Duodenal mucosa (tissue), 2 donors: ENCODE measurements at regions not wholly inside any gene's neighbourhood (a gene's known extent, or its start where the extent isn't known, plus 50 kb on each side); places are given as distances from the start of the nearest gene placed in this dataset.

ENCODE experiments used
- H3K27ac ChIP-seq: one replicate; pipeline ENCODE4 v1.7.0; 2013; ENCODE audit warnings: low read depth, low read length
- H3K27me3 ChIP-seq, 2 donors: one replicate each; pipeline ENCODE4 v1.7.0; 2013; ENCODE audit warnings: low read length in 2 of 2, control low read depth in 1 of 2; ENCODE audit not compliant: insufficient read depth in 2 of 2, control insufficient read depth in 1 of 2
- H3K36me3 ChIP-seq, 2 donors: one replicate each; pipeline ENCODE4 v1.7.0; 2013; ENCODE audit warnings: low read length in 2 of 2, control low read depth in 1 of 2; ENCODE audit not compliant: insufficient read depth in 2 of 2, control insufficient read depth in 1 of 2
- H3K4me1 ChIP-seq, 2 donors: one replicate each; pipeline ENCODE4 v1.7.0; 2013; ENCODE audit warnings: low read length in 2 of 2, control low read depth in 1 of 2; ENCODE audit not compliant: insufficient read depth in 2 of 2, control insufficient read depth in 1 of 2
- H3K4me3 ChIP-seq, 2 donors: one replicate each; pipeline ENCODE4 v1.7.0; 2013; ENCODE audit warnings: low read length in 2 of 2, low read depth in 1 of 2
- H3K9ac ChIP-seq, 2 donors: one replicate each; pipeline ENCODE4 v1.7.0; 2013; ENCODE audit warnings: low read length in 2 of 2, low read depth in 1 of 2
- H3K9me3 ChIP-seq, 2 donors: one replicate each; pipeline ENCODE4 v1.7.0; 2013; ENCODE audit warnings: low read length in 2 of 2, control low read depth in 1 of 2; ENCODE audit not compliant: control insufficient read depth in 1 of 2

DNA sequence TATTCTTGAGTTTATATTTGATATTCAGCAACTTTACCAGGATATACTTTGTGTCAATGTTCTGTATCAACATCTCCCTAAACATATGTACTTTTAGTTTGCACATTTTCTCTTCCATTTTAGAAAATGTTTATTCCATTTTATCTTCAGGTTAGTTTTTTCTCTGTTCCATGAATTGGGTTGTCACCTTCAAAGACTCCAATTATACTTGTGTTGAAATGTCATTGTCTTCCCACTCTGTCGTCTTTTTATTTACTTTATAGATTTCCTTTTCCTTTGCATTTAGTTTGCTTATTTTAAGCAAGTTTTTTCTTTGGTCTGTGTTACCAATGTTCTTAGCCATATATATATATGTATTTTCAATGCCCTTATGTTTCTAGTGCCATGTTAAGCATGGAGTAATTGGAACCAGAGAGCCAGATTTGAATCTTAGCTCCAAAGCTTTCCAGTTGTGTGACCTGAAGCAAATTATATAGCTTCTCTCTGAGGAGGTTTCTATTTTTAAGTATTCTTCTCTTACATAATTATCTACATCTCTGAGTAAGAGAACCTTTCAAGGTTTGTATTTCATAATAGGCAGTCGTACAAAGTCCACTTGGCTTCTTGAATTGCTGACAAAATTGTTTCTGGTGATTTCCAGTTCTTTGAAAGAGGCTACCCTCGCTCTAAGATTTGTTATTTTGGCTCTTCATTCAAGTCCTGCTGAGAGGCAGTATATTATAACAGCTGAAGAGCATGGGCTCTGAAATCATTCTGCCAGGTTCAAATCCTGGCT lies 85.8 kb upstream of the DYRK2 start:
- Histone ChIP-seq H3K36me3 (no peaks in the 10 kb centered on the region), H3K9ac (no peak overlapping the region), H3K27ac (no peak overlapping the region), H3K9me3 (peaks cover 0 to 8% of the 10 kb centered on the region in 2 donors), H3K4me3 (no peak overlapping the region), H3K27me3 (no peaks in the 10 kb centered on the region), H3K4me1 (peaks cover 7 to 11% of the 10 kb centered on the region in 2 donors)

- peaks cover 0 to 8% of the 10 kb centered on the region in 2 donors for H3K4me1 ChIP-seq
- no peaks in the 10 kb centered on the region for H3K27me3 ChIP-seq
- no peak overlapping the region for H3K4me3 ChIP-seq
- H3K9me3 ChIP-seq, result peaks cover 0 to 8% of the 10 kb centered on the region in 2 donors
- H3K27ac ChIP-seq, result no peak overlapping the region
- H3K9ac ChIP-seq, result no peak overlapping the region
- no peaks in the 10 kb centered on the region for H3K36me3 ChIP-seq
Observed at GRCh38 chr12:67568055-67568454, 80.5 kb upstream of the DYRK2 start.

DNA sequence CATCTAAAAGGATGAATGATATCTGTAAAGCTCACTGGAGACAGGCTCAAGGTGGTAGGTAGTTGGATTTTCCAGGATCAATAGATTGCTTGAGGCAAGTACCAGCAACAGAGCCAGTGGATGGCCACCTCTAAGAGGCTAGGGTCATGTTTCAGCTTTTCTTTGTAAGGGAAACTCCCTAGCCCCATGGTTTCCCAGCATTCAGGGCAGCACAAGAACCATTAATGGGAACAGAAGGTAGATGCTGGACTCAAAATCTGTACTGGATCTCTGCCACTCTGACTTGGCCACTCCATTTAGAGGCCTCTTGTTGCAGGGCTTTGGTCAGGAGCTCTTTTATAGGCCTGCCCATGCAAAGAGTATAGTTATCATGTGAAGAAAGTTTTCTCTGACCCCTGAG lies 76.1 kb upstream of the DYRK2 start:
- no peak overlapping the region for H3K27ac ChIP-seq
- no peak overlapping the region for H3K9ac ChIP-seq
- H3K27me3 ChIP-seq, result no peaks in the 10 kb centered on the region
- H3K4me1 ChIP-seq, result peaks cover 0 to 8% of the 10 kb centered on the region in 2 donors
- no peak overlapping the region for H3K4me3 ChIP-seq
- H3K36me3 ChIP-seq, result no peaks in the 10 kb centered on the region
- H3K9me3 ChIP-seq, result no peaks in the 10 kb centered on the region

DNA sequence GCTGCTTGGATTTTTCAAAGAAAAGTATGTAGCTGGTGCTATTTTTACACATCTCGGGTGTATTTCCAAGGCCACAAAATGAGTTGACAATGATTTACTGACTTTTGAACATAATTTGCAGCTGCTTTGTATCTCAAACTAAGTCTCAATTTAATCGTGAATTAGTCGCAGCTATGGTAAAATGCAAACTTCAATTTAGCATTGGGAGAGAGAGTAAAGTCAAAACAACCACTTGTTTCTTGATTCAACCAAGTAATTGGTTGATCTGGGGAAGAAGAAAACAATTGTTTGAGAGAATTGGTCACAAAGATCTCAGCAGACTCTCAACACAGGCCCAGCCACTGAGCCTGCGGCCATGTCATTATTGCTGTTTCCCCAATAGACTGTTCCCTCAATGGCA lies 75.0 kb upstream of the DYRK2 start:
- Histone ChIP-seq H3K9ac (no peak overlapping the region), H3K4me1 (no peaks in the 10 kb centered on the region), H3K27me3 (no peaks in the 10 kb centered on the region), H3K36me3 (no peaks in the 10 kb centered on the region), H3K9me3 (no peaks in the 10 kb centered on the region), H3K4me3 (no peak overlapping the region), H3K27ac (no peak overlapping the region)

- H3K4me3 ChIP-seq, result no peak overlapping the region
- no peak overlapping the region for H3K27ac ChIP-seq
- H3K4me1 ChIP-seq, result no peaks in the 10 kb centered on the region
- H3K36me3 ChIP-seq, result no peaks in the 10 kb centered on the region
- H3K27me3 ChIP-seq, result no peaks in the 10 kb centered on the region
- H3K9me3 ChIP-seq, result no peaks in the 10 kb centered on the region
- H3K9ac ChIP-seq, result no peak overlapping the region
Observed at GRCh38 chr12:67578976-67579661, 69.4 kb upstream of the DYRK2 start.

DNA sequence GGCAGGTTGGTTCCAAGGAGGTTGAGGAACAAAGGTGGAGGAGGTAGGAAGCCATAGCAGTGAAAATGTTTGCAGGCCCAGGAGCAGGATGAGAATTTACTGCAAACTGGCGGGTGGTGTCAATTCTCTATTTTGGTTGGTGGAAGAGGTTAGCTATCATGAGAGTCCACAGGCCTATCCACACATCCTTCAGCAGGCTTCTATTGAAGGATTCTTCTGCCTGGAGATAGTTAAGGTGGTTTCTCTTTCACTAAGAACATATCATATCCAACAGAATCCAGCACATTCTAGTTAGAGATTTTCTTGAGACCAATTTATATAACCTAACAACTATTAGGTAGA lies 68.9 kb upstream of the DYRK2 start:
- Histone ChIP-seq H3K4me1 (no peaks in the 10 kb centered on the region), H3K27ac (no peak overlapping the region), H3K27me3 (no peaks in the 10 kb centered on the region), H3K36me3 (no peaks in the 10 kb centered on the region), H3K9me3 (no peaks in the 10 kb centered on the region), H3K9ac (no peak overlapping the region), H3K4me3 (no peak overlapping the region)

DNA sequence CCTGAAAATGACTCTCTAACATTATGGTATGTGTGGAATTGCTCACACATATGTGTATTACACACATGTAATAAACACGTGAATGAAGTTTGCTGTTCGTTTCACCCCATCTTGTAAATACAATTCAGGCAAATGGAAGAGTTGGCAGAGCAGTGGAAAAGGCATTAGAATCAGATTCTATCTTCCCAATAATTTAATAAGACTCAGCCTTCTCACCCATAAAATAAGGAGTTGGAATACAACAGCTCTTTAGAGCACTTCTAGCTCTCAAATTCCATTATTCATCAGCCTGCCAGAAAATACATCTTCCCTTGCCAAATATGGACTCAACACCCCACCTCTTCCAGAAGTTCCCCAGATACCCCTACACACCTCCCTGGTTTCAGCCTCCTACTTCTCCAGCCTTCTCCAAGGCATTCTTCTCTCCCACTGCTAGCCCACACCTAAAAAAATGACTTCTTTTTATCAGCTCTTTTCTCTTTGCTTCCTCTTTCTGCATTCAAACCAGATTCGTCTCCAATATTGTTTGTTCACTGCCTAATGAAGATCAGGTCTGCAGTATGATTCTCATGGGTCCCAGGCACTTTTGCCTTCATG lies 66.2 kb upstream of the DYRK2 start:
- no peaks in the 10 kb centered on the region for H3K36me3 ChIP-seq
- no peak overlapping the region for H3K4me3 ChIP-seq
- H3K9me3 ChIP-seq, result no peaks in the 10 kb centered on the region

GRCh38 chr12:67582844-67583243 lies 65.7 kb upstream of the DYRK2 start:
- Histone ChIP-seq H3K27me3 (no peaks in the 10 kb centered on the region), H3K4me3 (no peak overlapping the region), H3K9me3 (no peaks in the 10 kb centered on the region), H3K9ac (no peak overlapping the region), H3K4me1 (no peaks in the 10 kb centered on the region), H3K36me3 (no peaks in the 10 kb centered on the region), H3K27ac (no peak overlapping the region)

More for the DNA sequence above, 66.2 kb upstream of the DYRK2 start:
- no peaks in the 10 kb centered on the region for H3K27me3 ChIP-seq
- no peak overlapping the region for H3K27ac ChIP-seq
- H3K9ac ChIP-seq, result no peak overlapping the region
- no peaks in the 10 kb centered on the region for H3K4me1 ChIP-seq

DNA sequence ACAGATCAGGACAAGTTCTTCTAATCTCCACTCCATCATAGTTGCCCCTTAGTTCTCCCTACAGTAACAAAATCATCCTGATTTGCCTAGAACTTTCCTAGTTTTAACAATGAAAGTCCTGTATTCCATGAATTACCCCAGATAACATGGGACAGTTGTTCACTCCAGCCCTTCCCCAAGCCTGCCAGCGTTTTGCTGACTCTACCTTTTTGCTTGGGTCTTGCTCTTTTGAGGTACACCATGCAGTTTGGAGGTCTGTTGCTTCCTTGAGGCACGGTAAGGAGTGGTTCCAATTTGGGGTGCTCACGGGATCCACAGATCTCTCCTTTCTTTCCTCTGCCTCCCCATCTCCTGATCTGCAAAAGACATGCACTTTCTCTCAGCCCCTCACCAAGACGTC lies 61.6 kb upstream of the DYRK2 start:
- H3K27ac ChIP-seq, result no peak overlapping the region
- no peaks in the 10 kb centered on the region for H3K36me3 ChIP-seq
- no peak overlapping the region for H3K9ac ChIP-seq
- H3K4me1 ChIP-seq, result no peaks in the 10 kb centered on the region
- H3K9me3 ChIP-seq, result no peaks in the 10 kb centered on the region
- no peak overlapping the region for H3K4me3 ChIP-seq
- H3K27me3 ChIP-seq, result no peaks in the 10 kb centered on the region

DNA sequence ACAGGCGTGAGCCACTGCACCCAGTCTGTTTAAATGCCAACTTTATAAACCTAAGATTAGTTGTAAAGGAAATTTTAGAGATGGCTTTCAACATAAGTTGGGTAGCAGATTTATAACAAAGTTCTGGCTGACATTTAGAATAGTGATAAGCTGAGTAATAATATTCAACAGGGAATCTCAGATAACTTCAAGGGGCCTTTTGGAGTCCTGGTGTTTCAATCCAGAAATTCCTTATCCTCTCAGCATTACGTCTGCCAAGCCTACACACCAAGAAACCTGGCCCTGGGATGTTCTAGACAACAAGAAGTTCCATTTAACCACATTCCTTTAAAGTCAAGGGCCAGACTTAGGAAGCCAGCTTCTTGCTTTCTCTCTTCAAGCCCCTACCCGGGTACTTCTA lies 59.5 kb upstream of the DYRK2 start:
- no peaks in the 10 kb centered on the region for H3K9me3 ChIP-seq
- no peak overlapping the region for H3K4me3 ChIP-seq
- no peaks in the 10 kb centered on the region for H3K27me3 ChIP-seq
- no peak overlapping the region for H3K9ac ChIP-seq
- peaks cover 12 to 13% of the 10 kb centered on the region in 2 donors for H3K4me1 ChIP-seq
- H3K27ac ChIP-seq, result no peak overlapping the region
- H3K36me3 ChIP-seq, result no peaks in the 10 kb centered on the region
